AG04450 (cell line): ENCODE measurements at regions not wholly inside any gene's neighbourhood (a gene's known extent, or its start where the extent isn't known, plus 50 kb on each side); places are given as distances from the start of the nearest gene placed in this dataset.
A peak's percentile ranks its signal among the peaks of the same experiment; 100 is the strongest.
"Not testable (repeated sequence)": the region's sequence is repeated elsewhere in the genome, so short reads cannot be mapped to it uniquely, and the experiment has no call there.

Experiments used
- CTCF ChIA-PET: fragments of 300-600, 350-600 bp; formaldehyde crosslinking; extraction: SDS; loops from one replicate; lab custom pipeline; 2022; ENCODE audit warnings: antibody characterized with exemption, inconsistent platforms; lab: Charles Lee
- POLR2A ChIA-PET: fragments of 350-600 bp; formaldehyde crosslinking; extraction: SDS; loops from one replicate; lab custom pipeline; 2021; ENCODE audit warnings: antibody characterized with exemption, inconsistent platforms; lab: Yijun Ruan, JAX
- DNase-seq: peaks from one replicate; pipeline ENCODE4 v3.0.0-alpha.2; 2011; ENCODE audit warnings: low read depth, low spot score
- H3K27ac ChIP-seq: one replicate; pipeline ENCODE4 v1.5.1; 2012; ENCODE audit warnings: low read depth, low read length, control low read depth
- H3K27me3 ChIP-seq: one replicate; pipeline ENCODE4 v1.6.0; 2012; ENCODE audit warnings: low read length; ENCODE audit not compliant: control insufficient read depth, insufficient read depth
- H3K4me3 ChIP-seq: 2 replicates; pipeline ENCODE4 v1.5.1; 2011; ENCODE audit warnings: mild to moderate bottlenecking, low read depth, low read length, control low read depth
- H3K9me3 ChIP-seq: 2 replicates; pipeline ENCODE4 v1.5.1; 2012; ENCODE audit warnings: low read length; ENCODE audit not compliant: control insufficient read depth, insufficient read depth
- TF ChIP-seq, protein P1 (sequence below): IDR thresholded peaks from 2 replicates; pipeline ENCODE4 v1.5.1; 2011; ENCODE audit warnings: low read depth, low read length, control low read depth, inconsistent platforms

- no peaks in the 10 kb centered on the region for H3K9me3 ChIP-seq
- peak; percentile 7 for DNase-seq
- TF ChIP-seq, protein P1, sequence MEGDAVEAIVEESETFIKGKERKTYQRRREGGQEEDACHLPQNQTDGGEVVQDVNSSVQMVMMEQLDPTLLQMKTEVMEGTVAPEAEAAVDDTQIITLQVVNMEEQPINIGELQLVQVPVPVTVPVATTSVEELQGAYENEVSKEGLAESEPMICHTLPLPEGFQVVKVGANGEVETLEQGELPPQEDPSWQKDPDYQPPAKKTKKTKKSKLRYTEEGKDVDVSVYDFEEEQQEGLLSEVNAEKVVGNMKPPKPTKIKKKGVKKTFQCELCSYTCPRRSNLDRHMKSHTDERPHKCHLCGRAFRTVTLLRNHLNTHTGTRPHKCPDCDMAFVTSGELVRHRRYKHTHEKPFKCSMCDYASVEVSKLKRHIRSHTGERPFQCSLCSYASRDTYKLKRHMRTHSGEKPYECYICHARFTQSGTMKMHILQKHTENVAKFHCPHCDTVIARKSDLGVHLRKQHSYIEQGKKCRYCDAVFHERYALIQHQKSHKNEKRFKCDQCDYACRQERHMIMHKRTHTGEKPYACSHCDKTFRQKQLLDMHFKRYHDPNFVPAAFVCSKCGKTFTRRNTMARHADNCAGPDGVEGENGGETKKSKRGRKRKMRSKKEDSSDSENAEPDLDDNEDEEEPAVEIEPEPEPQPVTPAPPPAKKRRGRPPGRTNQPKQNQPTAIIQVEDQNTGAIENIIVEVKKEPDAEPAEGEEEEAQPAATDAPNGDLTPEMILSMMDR, result no peak
- H3K27ac ChIP-seq, result no peak overlapping the region
- no peaks in the 10 kb centered on the region for H3K27me3 ChIP-seq
- H3K4me3 ChIP-seq, result no peak overlapping the region
- CTCF ChIA-PET, result interaction anchor here (0.5 to 1.5 kb wide), 2 partner anchors 14 to 622 kb away, joined by 3 to 6 read pairs; no protein-coding TSS in a partner anchor
- POLR2A ChIA-PET, result no interaction called here
These were observed 210.0 kb downstream of the PLA2G4A start for GRCh38 chr1:187038784-187039183.

GRCh38 chr1:187041104-187041503 lies 212.4 kb downstream of the PLA2G4A start:
- no peak for DNase-seq
- TF ChIP-seq, protein P1, result no peak
- no peak overlapping the region for H3K27ac ChIP-seq
- no peaks in the 10 kb centered on the region for H3K9me3 ChIP-seq
- H3K27me3 ChIP-seq, result no peaks in the 10 kb centered on the region
- H3K4me3 ChIP-seq, result no peak overlapping the region
- ChIA-PET CTCF (interaction anchor here (3.0 kb wide), 1 partner anchor 10 kb away, joined by 18 read pairs; no protein-coding TSS in a partner anchor), POLR2A (no interaction called here)

GRCh38 chr1:187042538-187042937 lies 213.8 kb downstream of the PLA2G4A start:
- POLR2A ChIA-PET, result no interaction called here
- CTCF ChIA-PET, result interaction anchor here (0.5 to 1.2 kb wide), 3 partner anchors 9 to 408 kb away, joined by 3 to 5 read pairs (median 4); no protein-coding TSS in a partner anchor
- TF ChIP-seq, protein P1, result no peak
- no peak overlapping the region for H3K27ac ChIP-seq
- no peak for DNase-seq
- no peaks in the 10 kb centered on the region for H3K9me3 ChIP-seq
- H3K4me3 ChIP-seq, result no peak overlapping the region
- H3K27me3 ChIP-seq, result no peaks in the 10 kb centered on the region

DNA sequence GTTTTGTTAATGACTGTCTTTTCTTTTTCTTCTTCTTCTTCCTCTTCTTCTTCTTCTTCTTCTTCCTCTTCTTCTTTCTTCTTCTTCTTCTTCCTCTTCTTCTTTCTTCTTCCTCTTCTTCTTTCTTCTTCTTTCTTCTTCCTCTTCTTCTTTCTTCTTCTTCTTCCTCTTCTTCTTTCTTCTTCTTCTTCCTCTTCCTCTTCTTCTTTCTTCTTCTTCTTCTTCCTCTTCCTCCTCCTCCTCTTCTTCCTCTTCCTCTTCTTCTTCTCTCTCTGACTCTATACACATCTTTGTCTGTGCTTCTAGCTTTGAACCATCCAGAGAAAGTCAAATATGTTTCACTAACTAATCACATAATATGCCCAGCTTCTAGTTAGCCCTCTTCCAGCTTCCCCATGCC lies 214.7 kb downstream of the PLA2G4A start:
- H3K27me3 ChIP-seq, H3K4me3 ChIP-seq, H3K9me3 ChIP-seq, POLR2A ChIA-PET, DNase-seq, H3K27ac ChIP-seq: not testable (repeated sequence)
- CTCF ChIA-PET, result interaction anchor here (0.5 kb wide), 1 partner anchor 408 kb away, joined by 3 read pairs; no protein-coding TSS in a partner anchor

DNA sequence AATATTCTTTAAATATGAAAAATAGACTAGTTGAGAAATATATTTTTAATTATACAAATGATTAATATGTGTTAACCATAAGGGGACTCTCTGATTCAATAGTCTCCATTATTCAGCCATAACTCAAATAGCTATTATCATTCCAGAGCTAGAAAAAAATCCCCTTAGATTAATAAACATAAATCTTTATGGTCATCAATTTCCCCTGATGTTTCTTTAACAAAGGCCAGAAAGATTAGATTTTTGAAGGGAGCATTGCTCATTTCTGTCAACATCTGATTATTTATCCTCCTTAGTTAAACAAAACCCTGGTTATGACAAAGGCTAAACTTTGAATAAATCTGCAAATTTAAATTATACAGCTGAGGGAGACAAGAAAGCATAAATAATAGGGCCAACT lies 215.7 kb downstream of the PLA2G4A start:
- H3K27ac ChIP-seq, result no peak overlapping the region
- CTCF ChIA-PET, result no interaction called here
- TF ChIP-seq, protein P1, result no peak
- H3K27me3 ChIP-seq, result no peaks in the 10 kb centered on the region
- POLR2A ChIA-PET, result no interaction called here
- no peak overlapping the region for H3K4me3 ChIP-seq
- no peaks in the 10 kb centered on the region for H3K9me3 ChIP-seq
- no peak for DNase-seq

DNA sequence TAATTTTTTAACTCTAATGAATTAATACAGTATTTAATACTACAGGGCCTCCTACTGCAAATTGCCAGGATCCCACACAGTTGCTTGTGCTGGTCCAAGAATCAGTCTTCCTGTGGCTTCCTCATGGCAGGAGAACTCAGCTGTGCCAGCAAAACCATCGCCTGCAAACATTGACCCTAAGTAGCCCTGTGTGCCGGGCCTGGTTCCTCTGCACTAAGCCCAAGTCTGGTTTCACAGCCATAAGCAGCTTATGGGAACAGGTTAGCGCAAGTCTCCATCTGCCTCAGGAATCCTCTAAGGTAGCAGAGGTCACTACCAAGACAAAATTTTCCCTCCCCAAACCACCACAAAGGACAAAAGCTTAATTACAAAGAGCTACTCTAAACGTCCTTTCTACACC lies 216.6 kb downstream of the PLA2G4A start:
- POLR2A ChIA-PET, result no interaction called here
- Histone ChIP-seq H3K9me3 (no peaks in the 10 kb centered on the region), H3K4me3 (no peak overlapping the region), H3K27me3 (no peaks in the 10 kb centered on the region), H3K27ac (no peak overlapping the region)
- CTCF ChIA-PET, result no interaction called here
- no peak for DNase-seq
- TF ChIP-seq, protein P1, result no peak
